Common myeloid progenitor, CD34-positive (primary cell): ENCODE measurements at regions not wholly inside any gene's neighbourhood (a gene's known extent, or its start where the extent isn't known, plus 50 kb on each side); places are given as distances from the start of the nearest gene placed in this dataset.

Source experiments
- CTCF ChIA-PET: fragments of 350-600 bp; sonication (Branson Sonifier 250); formaldehyde crosslinking; loops from one replicate; lab custom pipeline; 2021; ENCODE audit warnings: antibody characterized with exemption; lab: Charles Lee
- POLR2A ChIA-PET: fragments of 350-600 bp; sonication (Branson Sonifier 250); formaldehyde crosslinking; loops from one replicate; lab custom pipeline; 2021; ENCODE audit warnings: antibody characterized with exemption; lab: Charles Lee
- DNase-seq, 3 donors: peaks; one replicate each; pipeline versions ENCODE4 v3.0.0 to v3.0.0-alpha.2; 2013
- H3K27ac ChIP-seq, 2 experiments: 1 replicate in 1 of 2; 2 replicates in 1 of 2; pipeline ENCODE4 v1.7.0; 2013; ENCODE audit warnings: inconsistent platforms in 2 of 2, low read length in 2 of 2, mild to moderate bottlenecking in 2 of 2, low read depth in 1 of 2, moderate library complexity in 1 of 2; ENCODE audit not compliant: severe bottlenecking in 2 of 2, insufficient read depth in 1 of 2, poor library complexity in 1 of 2
- H3K27me3 ChIP-seq, 5 experiments: replicated peaks in 2 of 5; 1 replicate in 3 of 5; 2 replicates in 2 of 5; pipeline versions ENCODE4 v1.6.1 to v1.7.0; 2013; ENCODE audit warnings: low read length in 4 of 5, mild to moderate bottlenecking in 2 of 5, moderate library complexity in 2 of 5, inconsistent platforms in 1 of 5; ENCODE audit not compliant: insufficient read depth in 5 of 5, control insufficient read depth in 4 of 5
- H3K36me3 ChIP-seq, 4 experiments: 1 replicate in 2 of 4; 2 replicates in 2 of 4; pipeline versions ENCODE4 v1.6.1 to v1.7.0; 2013; ENCODE audit warnings: low read length in 3 of 4, control low read depth in 1 of 4, mild to moderate bottlenecking in 1 of 4; ENCODE audit not compliant: control insufficient read depth in 4 of 4, insufficient read depth in 4 of 4
- H3K4me1 ChIP-seq, 4 experiments: 1 replicate in 3 of 4; 2 replicates in 1 of 4; pipeline versions ENCODE4 v1.6.1 to v1.7.1; 2013; ENCODE audit warnings: low read length in 3 of 4, mild to moderate bottlenecking in 3 of 4, control low read depth in 1 of 4, inconsistent platforms in 1 of 4, moderate library complexity in 1 of 4; ENCODE audit not compliant: control insufficient read depth in 4 of 4, insufficient read depth in 4 of 4; ENCODE audit errors: control extremely low read depth in 1 of 4
- H3K4me3 ChIP-seq, 7 experiments: 1 replicate in 4 of 7; 2 replicates in 3 of 7; pipeline versions ENCODE4 v1.5.1 to v1.7.0; 2013; ENCODE audit warnings: mild to moderate bottlenecking in 7 of 7, low read length in 6 of 7, moderate library complexity in 6 of 7, inconsistent platforms in 2 of 7, low read depth in 2 of 7, control low read depth in 1 of 7; ENCODE audit not compliant: insufficient read depth in 4 of 7, control insufficient read depth in 1 of 7; ENCODE audit errors: extremely low read depth in 1 of 7
- H3K9me3 ChIP-seq, 5 experiments: 1 replicate in 4 of 5; 2 replicates in 1 of 5; pipeline versions ENCODE4 v1.6.1 to v1.7.1; 2013; ENCODE audit warnings: low read length in 4 of 5, mild to moderate bottlenecking in 2 of 5, inconsistent platforms in 1 of 5, low read depth in 1 of 5, moderate library complexity in 1 of 5; ENCODE audit not compliant: control insufficient read depth in 4 of 5, insufficient read depth in 2 of 5; ENCODE audit errors: control extremely low read depth in 1 of 5
- WGBS: methylation state at CpG from one replicate; pipeline ENCODE4 v1.1.5; 2013; ENCODE audit not compliant: insufficient coverage; 5-methylcytosine and 5-hydroxymethylcytosine counted together

- H3K4me3 ChIP-seq: no peak overlapping the region
- WGBS: 90% methylated on average over 3 of the region's 3 CpGs
- H3K4me1 ChIP-seq: no peaks in the 10 kb centered on the region
These were observed 821.9 kb downstream of the TDRD15 start for GRCh38 chr2:21945658-21946057.

GRCh38 chr2:21947046-21947445 is 823.3 kb downstream of the TDRD15 start:
- WGBS: 95% methylated on average over 6 of the region's 6 CpGs
- POLR2A ChIA-PET: no interaction called here
- Histone ChIP-seq H3K4me1 (no peaks in the 10 kb centered on the region), H3K9me3 (no peaks in the 10 kb centered on the region), H3K27me3 (no peaks in the 10 kb centered on the region), H3K36me3 (no peaks in the 10 kb centered on the region), H3K27ac (no peak overlapping the region), H3K4me3 (no peak overlapping the region)
- DNase-seq: no peak
- CTCF ChIA-PET: no interaction called here

More at GRCh38 chr2:21945658-21946057, 821.9 kb downstream of the TDRD15 start:
- Histone ChIP-seq H3K36me3 (no peaks in the 10 kb centered on the region), H3K27ac (no peak overlapping the region), H3K9me3 (no peaks in the 10 kb centered on the region), H3K27me3 (no peaks in the 10 kb centered on the region)
- CTCF ChIA-PET: interaction anchor here (1.0 kb wide), 1 partner anchor 19 kb away, joined by 3 read pairs; no protein-coding TSS in a partner anchor
- POLR2A ChIA-PET: no interaction called here
- DNase-seq: no peak

GRCh38 chr2:21966139-21966538 is 842.4 kb downstream of the TDRD15 start:
- Histone ChIP-seq H3K4me3 (no peak overlapping the region), H3K27ac (no peak overlapping the region), H3K4me1 (no peaks in the 10 kb centered on the region), H3K9me3 (peaks cover 0 to 2% (median 0%) of the 10 kb centered on the region in 5 experiments), H3K27me3 (no peaks in the 10 kb centered on the region), H3K36me3 (no peaks in the 10 kb centered on the region)
- POLR2A ChIA-PET: no interaction called here
- CTCF ChIA-PET: no interaction called here
- 85% methylated on average over 4 of the region's 5 CpGs for WGBS
- no peak for DNase-seq

GRCh38 chr2:21970971-21971370 is 847.2 kb downstream of the TDRD15 start:
- H3K36me3 ChIP-seq: no peaks in the 10 kb centered on the region
- H3K4me1 ChIP-seq: no peaks in the 10 kb centered on the region
- POLR2A ChIA-PET: no interaction called here
- CTCF ChIA-PET: no interaction called here
- WGBS: 100% methylated on average over 1 of the region's 2 CpGs
- H3K4me3 ChIP-seq: no peak overlapping the region
- no peaks in the 10 kb centered on the region for H3K27me3 ChIP-seq
- peaks cover 0 to 2% (median 0%) of the 10 kb centered on the region in 5 experiments for H3K9me3 ChIP-seq
- H3K27ac ChIP-seq: no peak overlapping the region
- peak in 1 of 3 donors; percentile 0 for DNase-seq

GRCh38 chr2:21972586-21972985 is 848.8 kb downstream of the TDRD15 start:
- WGBS: no CpG with 5 or more reads among the region's 4 CpGs
- Histone ChIP-seq H3K27me3 (no peaks in the 10 kb centered on the region), H3K36me3 (no peaks in the 10 kb centered on the region), H3K4me3 (no peak overlapping the region), H3K4me1 (no peaks in the 10 kb centered on the region), H3K27ac (no peak overlapping the region), H3K9me3 (peaks cover 0 to 2% (median 0%) of the 10 kb centered on the region in 5 experiments)
- POLR2A ChIA-PET: no interaction called here
- DNase-seq: no peak
- CTCF ChIA-PET: no interaction called here

- no peak for DNase-seq
- POLR2A ChIA-PET: no interaction called here
- no peak overlapping the region for H3K27ac ChIP-seq
- H3K4me3 ChIP-seq: no peak overlapping the region
- no CpG with 5 or more reads among the region's 1 CpG for WGBS
- no peaks in the 10 kb centered on the region for H3K27me3 ChIP-seq
- H3K4me1 ChIP-seq: no peaks in the 10 kb centered on the region
- H3K9me3 ChIP-seq: peaks cover 0 to 5% (median 0%) of the 10 kb centered on the region in 5 experiments
- no peaks in the 10 kb centered on the region for H3K36me3 ChIP-seq
- CTCF ChIA-PET: no interaction called here
These were observed 857.4 kb downstream of the TDRD15 start for GRCh38 chr2:21981127-21981526.

GRCh38 chr2:21993002-21993401 is 869.2 kb downstream of the TDRD15 start:
- ChIA-PET POLR2A (no interaction called here), CTCF (no interaction called here)
- Histone ChIP-seq H3K36me3 (no peaks in the 10 kb centered on the region), H3K27me3 (no peaks in the 10 kb centered on the region), H3K4me1 (no peaks in the 10 kb centered on the region), H3K9me3 (peaks cover 0 to 11% (median 8%) of the 10 kb centered on the region in 5 experiments), H3K4me3 (no peak overlapping the region), H3K27ac (no peak overlapping the region)
- DNase-seq: no peak
- WGBS: no CpG with 5 or more reads among the region's 1 CpG
